Keratinocyte (primary cell): ENCODE measurements at regions not wholly inside any gene's neighbourhood (a gene's known extent, or its start where the extent isn't known, plus 50 kb on each side); places are given as distances from the start of the nearest gene placed in this dataset.

Experiments
- EZH2 ChIP-seq: IDR thresholded peaks from one replicate; pipeline ENCODE4 v1.6.1; 2012; ENCODE audit warnings: inconsistent platforms, mild to moderate bottlenecking, low read length, moderate library complexity
- TF ChIP-seq, protein P1 (sequence below), 3 experiments: IDR thresholded peaks in 1 of 3; conservative IDR thresholded peaks in 1 of 3; optimal IDR thresholded peaks in 1 of 3; 2 replicates in 2 of 3; 3 replicates in 1 of 3; pipeline versions ENCODE3 to v1.5.1; 2011; ENCODE audit warnings: low read length in 3 of 3, mild to moderate bottlenecking in 3 of 3, moderate library complexity in 2 of 3, control low read depth in 1 of 3, inconsistent platforms in 1 of 3; ENCODE audit not compliant: insufficient read depth in 2 of 3; ENCODE audit errors: extremely low read depth in 1 of 3

- TF ChIP-seq, protein P1, sequence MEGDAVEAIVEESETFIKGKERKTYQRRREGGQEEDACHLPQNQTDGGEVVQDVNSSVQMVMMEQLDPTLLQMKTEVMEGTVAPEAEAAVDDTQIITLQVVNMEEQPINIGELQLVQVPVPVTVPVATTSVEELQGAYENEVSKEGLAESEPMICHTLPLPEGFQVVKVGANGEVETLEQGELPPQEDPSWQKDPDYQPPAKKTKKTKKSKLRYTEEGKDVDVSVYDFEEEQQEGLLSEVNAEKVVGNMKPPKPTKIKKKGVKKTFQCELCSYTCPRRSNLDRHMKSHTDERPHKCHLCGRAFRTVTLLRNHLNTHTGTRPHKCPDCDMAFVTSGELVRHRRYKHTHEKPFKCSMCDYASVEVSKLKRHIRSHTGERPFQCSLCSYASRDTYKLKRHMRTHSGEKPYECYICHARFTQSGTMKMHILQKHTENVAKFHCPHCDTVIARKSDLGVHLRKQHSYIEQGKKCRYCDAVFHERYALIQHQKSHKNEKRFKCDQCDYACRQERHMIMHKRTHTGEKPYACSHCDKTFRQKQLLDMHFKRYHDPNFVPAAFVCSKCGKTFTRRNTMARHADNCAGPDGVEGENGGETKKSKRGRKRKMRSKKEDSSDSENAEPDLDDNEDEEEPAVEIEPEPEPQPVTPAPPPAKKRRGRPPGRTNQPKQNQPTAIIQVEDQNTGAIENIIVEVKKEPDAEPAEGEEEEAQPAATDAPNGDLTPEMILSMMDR (optimal IDR thresholded peaks at IDR 0.05 in 1 of 3, IDR thresholded peaks at IDR 0.05 in 1 of 3, conservative IDR thresholded peaks at IDR 0.05 in 1 of 3; ENCODE audit: extremely low read depth in 1 of 3, insufficient read depth in 2 of 3, low read length in 3 of 3) = no peak
- no peak for TF ChIP-seq EZH2
Observed at GRCh38 chr14:41062826-41063225, 543.9 kb upstream of the LRFN5 start.
